HG03439 (cell line): ENCODE measurements at regions not wholly inside any gene's neighbourhood (a gene's known extent, or its start where the extent isn't known, plus 50 kb on each side); places are given as distances from the start of the nearest gene placed in this dataset.
"Not testable (repeated sequence)": the region's sequence is repeated elsewhere in the genome, so short reads cannot be mapped to it uniquely, and the experiment has no call there.

Experiments used
- ATAC-seq: cut with Tn5 transposase; IDR thresholded peaks from one replicate; pipeline ENCODE4 v1.9.1; 2021; ENCODE audit warnings: mild to moderate bottlenecking, moderate library complexity; ENCODE audit not compliant: unreplicated experiment

DNA sequence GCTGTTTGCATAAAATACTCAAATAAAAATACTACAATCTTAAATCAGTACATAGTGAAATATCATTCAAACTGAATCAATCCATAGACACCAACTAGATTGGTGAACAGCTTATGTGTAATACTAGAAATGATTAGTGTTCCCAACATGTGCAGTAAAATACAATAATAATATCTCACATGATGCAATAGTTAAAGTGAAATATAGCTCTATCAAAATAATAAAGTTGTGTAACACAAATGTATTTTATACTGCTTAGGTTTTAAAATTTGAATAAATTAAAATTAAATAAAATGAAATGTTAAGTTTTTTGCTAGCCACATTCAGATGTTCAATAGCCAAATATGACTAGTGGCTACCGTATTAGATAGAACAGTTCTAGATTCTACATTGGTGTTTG is 714.1 kb downstream of the ZNF385D start:
- no peak for ATAC-seq

- ATAC-seq: no peak
Measured at GRCh38 chr3:21028412-21028811, 722.6 kb downstream of the ZNF385D start.

- ATAC-seq: no peak
Measured at GRCh38 chr3:21024563-21024962, 726.4 kb downstream of the ZNF385D start.

DNA sequence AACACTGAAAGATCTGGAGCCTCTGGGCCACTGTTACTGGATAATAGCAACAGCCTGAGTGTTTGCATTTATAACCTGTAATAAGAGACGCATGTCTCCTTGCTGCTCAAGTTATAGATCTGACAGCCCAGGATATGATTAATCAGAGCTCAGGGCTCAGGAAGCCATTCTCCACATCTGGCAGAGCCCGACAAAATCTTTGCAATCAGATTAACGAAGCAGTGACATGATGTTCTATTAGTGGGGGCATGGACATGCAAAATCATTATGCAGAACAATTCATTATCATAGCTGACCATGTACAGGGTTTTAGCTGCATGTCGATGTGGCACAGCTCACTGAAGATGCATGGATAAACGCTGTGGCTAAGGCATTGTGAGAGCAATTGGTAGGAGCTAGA is 730.3 kb downstream of the ZNF385D start:
- ATAC-seq: no peak

DNA sequence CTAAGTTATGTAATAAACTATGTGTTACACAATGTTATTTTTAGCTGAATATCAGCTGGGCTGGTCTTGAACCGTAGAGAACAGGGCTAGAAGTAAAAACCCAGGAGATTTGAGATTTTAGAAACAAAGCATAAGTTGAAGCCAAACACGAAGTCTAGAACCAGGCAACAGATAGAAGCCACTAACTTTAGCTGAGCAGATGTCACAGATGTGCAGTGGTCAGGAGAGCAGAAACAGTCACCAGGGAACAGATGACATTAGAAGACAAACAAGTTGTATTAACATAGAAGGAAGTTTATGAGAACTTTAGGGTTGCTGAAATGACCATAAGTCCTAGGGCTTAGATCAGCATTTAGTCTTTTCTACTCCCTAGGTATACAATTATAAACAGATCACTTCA is 731.0 kb downstream of the ZNF385D start:
- ATAC-seq: no peak

GRCh38 chr3:21017115-21017852 is 733.7 kb downstream of the ZNF385D start:
- no peak for ATAC-seq

- no peak for ATAC-seq
Measured at GRCh38 chr3:21013566-21013965, 737.4 kb downstream of the ZNF385D start.

DNA sequence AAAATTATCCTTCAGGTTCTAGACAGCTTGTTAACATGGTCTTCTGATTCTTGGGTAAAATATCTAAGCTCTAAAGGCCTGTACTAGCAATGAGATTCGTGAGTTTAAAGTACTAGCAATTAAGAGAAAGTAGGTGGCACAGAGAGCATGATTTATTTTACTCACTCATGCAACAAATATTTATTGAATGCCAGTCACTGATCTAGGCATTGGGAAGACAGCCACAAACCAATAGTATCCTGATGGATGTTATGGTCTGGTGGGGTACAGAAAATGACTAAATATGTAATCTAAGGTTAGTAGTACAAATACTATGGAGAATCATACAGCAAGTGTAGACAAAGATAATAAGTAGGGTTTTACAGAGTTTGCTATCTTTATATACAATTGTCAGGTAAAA is 751.3 kb downstream of the ZNF385D start:
- ATAC-seq: no peak

- ATAC-seq: no peak
Measured at GRCh38 chr3:20997183-20997582, 753.8 kb downstream of the ZNF385D start.

DNA sequence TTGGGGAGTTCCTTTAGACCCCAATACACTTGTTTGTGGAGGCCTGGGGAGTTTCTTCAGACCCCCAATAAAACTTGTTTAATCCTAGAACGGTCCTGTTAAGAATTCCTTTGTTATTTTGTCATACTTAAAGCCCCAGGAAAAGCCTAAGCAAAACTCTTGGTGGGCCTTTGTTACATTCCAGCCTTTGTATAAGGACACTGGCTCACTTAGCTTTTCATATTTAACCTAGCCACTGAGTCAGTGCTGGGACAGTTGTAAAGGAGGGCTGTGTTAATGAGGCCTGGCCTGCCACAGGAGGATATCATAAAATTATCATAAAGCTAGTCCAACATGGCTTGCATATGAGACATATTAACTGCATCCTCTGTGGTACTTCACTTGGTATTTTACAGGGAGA is 760.1 kb downstream of the ZNF385D start:
- no peak for ATAC-seq

- not testable (repeated sequence) for ATAC-seq
Measured at GRCh38 chr3:20989653-20990052, 761.4 kb downstream of the ZNF385D start.

DNA sequence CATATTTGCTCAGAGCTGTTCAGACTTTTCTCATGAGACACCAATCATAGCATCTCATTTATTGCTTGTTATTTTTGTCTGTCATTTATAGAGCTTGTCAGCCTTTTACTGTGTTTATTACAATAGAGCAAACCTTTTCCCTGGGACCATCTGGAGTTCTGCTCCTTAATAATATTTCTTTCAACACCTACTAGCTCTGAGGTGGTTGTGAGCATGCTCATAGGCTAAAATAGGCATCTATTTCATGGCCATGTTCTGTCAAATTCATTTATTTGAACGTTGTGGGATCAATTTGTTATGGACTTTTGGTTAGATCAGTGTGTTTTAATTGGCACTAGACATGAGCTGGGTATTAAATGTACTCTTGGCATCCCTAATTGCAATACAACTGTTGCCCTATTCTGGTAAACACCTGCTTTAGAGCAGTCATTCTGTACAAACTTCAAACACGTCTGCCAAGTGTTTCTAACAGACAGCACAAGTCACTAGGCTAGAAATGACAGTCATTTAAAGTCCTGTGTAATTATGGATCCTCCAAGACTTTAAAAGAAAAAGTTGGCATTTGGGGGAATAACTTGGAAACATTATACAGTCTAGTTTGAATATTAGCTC is 766.3 kb downstream of the ZNF385D start:
- no peak for ATAC-seq

- no peak for ATAC-seq
Measured at GRCh38 chr3:20975188-20975651, 775.8 kb downstream of the ZNF385D start.

GRCh38 chr3:20974396-20974795 is 776.6 kb downstream of the ZNF385D start:
- no peak for ATAC-seq

DNA sequence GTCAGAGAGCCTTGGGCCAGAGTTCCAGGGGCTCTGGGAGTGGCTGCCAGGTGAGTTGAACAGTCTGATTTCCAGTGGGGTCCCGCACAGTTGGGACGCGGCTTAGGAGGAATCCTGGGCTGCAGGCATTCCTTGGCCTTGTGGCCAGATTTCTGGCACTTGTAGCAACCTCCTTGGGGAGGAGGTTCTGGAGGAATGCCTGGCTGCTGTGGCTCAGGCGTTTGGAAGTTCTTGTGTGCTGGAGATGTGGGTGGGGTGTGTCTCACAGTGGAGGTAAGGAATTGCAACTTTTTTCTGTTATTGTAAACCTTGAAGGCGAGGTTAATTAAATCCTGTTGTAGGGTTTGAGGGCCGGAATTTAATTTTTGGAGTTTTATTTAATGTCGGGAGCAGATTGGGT is 780.2 kb downstream of the ZNF385D start:
- ATAC-seq: not testable (repeated sequence)

GRCh38 chr3:20967485-20967884 is 781.5 kb upstream of the SGO1 start:
- not testable (repeated sequence) for ATAC-seq

DNA sequence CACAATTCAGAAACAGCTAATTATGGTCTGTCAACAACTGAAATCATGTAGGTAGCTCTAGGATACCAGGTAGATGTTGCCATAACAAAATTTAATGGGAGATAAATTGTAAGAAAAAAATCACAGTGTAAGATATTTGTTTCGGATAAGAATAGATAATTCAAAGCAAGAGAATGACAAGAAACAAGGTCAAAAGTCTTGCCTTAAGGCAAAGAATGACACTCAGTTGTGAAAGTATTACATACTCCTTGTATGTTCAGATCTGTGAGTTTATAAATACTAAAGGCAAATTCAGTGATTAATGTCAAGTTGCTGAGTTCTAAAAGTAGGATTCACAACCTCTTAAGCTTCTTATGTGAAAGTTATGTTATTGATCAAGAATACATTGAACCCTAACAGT is 772.2 kb upstream of the SGO1 start:
- ATAC-seq: no peak

DNA sequence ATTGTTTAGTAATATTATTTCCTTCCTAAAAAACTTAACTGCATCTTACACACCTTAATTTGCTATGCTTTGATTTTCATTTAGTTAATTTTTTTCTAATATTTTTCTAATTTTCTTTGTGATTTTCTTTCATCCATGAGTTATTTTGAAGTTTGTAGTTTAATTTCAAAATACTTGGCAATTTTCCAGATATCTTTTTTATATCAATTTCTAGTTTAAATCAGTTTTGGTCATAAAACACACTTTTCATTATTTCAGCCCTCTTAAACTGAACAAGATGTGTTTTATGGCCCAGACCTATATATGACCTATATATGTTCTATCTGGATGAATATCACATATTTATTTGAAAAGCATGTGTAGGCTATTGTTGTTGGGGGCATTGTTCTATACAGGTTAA is 759.9 kb upstream of the SGO1 start:
- ATAC-seq: no peak

GRCh38 chr3:20935791-20936190 is 749.8 kb upstream of the SGO1 start:
- ATAC-seq: no peak

DNA sequence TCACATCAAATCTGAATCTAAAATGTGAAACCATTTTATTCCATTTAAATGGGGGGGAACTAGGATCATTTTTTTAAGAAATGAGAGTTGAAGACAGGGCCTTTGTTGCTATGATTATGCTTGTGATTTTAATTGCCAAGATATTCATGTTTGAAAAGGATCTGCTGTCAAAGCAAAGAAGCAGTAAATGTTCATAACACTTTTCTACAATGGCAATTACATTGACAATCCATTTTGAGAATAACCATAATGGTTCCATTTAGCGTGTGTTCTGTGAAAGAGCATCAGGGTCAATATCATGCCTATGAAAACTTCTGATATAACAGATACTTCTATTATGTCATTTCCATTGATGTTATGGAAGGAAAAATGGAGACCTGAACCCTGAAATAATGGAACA is 745.8 kb upstream of the SGO1 start:
- ATAC-seq: no peak

- no peak for ATAC-seq
Measured at GRCh38 chr3:20930034-20930433, 744.0 kb upstream of the SGO1 start.

DNA sequence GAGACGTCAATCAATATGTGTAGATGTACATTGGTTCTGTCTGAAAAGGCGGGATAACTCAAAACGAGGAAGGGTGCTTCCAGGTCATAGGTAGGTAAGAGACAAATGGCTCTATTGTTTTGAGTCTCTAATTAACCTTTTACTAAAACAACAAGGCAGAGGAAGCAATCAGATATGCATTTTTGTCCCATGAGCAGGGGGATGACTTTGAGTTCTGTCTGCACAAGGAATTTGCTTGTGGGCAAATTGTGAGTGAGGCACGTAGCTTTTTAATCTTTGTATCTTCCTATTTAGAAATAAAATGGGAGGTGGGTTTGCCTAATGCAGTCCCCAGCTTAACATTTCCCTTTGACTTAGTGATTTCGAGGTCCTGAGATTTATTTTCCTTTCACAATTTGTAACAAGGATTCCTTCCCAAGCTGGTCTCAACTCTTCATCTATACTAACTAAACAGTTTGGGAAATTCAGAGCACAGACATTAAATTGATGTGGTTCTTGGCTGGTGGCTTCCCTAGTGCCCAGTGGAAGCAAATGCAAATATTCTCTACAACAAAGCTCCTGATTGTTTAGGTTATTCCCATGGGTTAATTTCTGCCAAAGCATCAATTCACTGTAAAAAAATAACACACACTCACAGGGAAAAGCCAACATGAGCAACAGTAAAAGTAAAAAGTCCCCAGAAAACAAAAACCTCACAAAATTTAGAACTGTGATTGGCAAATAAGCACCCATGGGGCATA is 738.8 kb upstream of the SGO1 start:
- no peak for ATAC-seq
